HPDE6-E6E7 (cell line): ENCODE measurements at regions not wholly inside any gene's neighbourhood (a gene's known extent, or its start where the extent isn't known, plus 50 kb on each side); places are given as distances from the start of the nearest gene placed in this dataset.
A peak's percentile ranks its signal among the peaks of the same experiment; 100 is the strongest.
"Not testable (repeated sequence)": the region's sequence is repeated elsewhere in the genome, so short reads cannot be mapped to it uniquely, and the experiment has no call there.

Experiments
- DNase-seq: peaks from one replicate; pipeline ENCODE4 v3.0.0; 2011; ENCODE audit warnings: missing footprints; ENCODE audit errors: extremely low spot score

- peak; percentile 15 for DNase-seq
These were observed 1205.3 kb downstream of the REEP3 start for GRCh38 chr10:64726466-64726865.

GRCh38 chr10:64731016-64731415, 1209.8 kb downstream of the REEP3 start:
- peak; percentile 26 for DNase-seq

- no peak for DNase-seq
These were observed 1211.3 kb downstream of the REEP3 start for GRCh38 chr10:64732372-64732957.

- peak; percentile 27 for DNase-seq
These were observed 1212.8 kb downstream of the REEP3 start for GRCh38 chr10:64733980-64734379.

GRCh38 chr10:64738462-64738861, 1217.3 kb downstream of the REEP3 start:
- no peak for DNase-seq

GRCh38 chr10:64745565-64745964, 1224.4 kb downstream of the REEP3 start:
- DNase-seq = no peak

- no peak for DNase-seq
These were observed 1229.5 kb downstream of the REEP3 start for GRCh38 chr10:64750672-64751071.

- no peak for DNase-seq
These were observed 1232.3 kb downstream of the REEP3 start for GRCh38 chr10:64753516-64753915.

GRCh38 chr10:64760371-64760770, 1239.2 kb downstream of the REEP3 start:
- peak; percentile 15 for DNase-seq

GRCh38 chr10:64762861-64763260, 1241.7 kb downstream of the REEP3 start:
- DNase-seq = no peak

- DNase-seq = no peak
These were observed 1244.3 kb downstream of the REEP3 start for GRCh38 chr10:64765498-64765897.

- DNase-seq = no peak
These were observed 1250.3 kb downstream of the REEP3 start for GRCh38 chr10:64771253-64772050.

- DNase-seq = no peak
These were observed 1252.2 kb downstream of the REEP3 start for GRCh38 chr10:64773357-64773756.

- not testable (repeated sequence) for DNase-seq
These were observed 1263.2 kb downstream of the REEP3 start for GRCh38 chr10:64784451-64784850.

- no peak for DNase-seq
These were observed 1264.6 kb downstream of the REEP3 start for GRCh38 chr10:64785816-64786215.

- DNase-seq = no peak
These were observed 1265.8 kb downstream of the REEP3 start for GRCh38 chr10:64786989-64787388.

- DNase-seq = no peak
These were observed 1274.6 kb downstream of the REEP3 start for GRCh38 chr10:64795847-64796246.

GRCh38 chr10:64798297-64798696, 1277.1 kb downstream of the REEP3 start:
- DNase-seq = no peak

- DNase-seq = not testable (repeated sequence)
These were observed 1287.0 kb downstream of the REEP3 start for GRCh38 chr10:64808233-64808632.

GRCh38 chr10:64810046-64810445, 1288.8 kb downstream of the REEP3 start:
- DNase-seq = not testable (repeated sequence)

- DNase-seq = no peak
These were observed 1292.2 kb downstream of the REEP3 start for GRCh38 chr10:64813391-64813790.

- no peak for DNase-seq
These were observed 1293.0 kb downstream of the REEP3 start for GRCh38 chr10:64814201-64814600.

GRCh38 chr10:64829888-64830412, 1308.7 kb downstream of the REEP3 start:
- no peak for DNase-seq
